Muscle of leg (tissue), 3 donors: ENCODE measurements at regions not wholly inside any gene's neighbourhood (a gene's known extent, or its start where the extent isn't known, plus 50 kb on each side); places are given as distances from the start of the nearest gene placed in this dataset.

Source experiments
- DNase-seq: peaks from one replicate; pipeline ENCODE4 v3.0.0; 2013
- H3K27ac ChIP-seq: one replicate; pipeline ENCODE4 v1.5.1; 2013; ENCODE audit warnings: mild to moderate bottlenecking, low read length, control low read depth
- H3K27me3 ChIP-seq: one replicate; pipeline ENCODE4 v1.6.1; 2013; ENCODE audit warnings: low read length; ENCODE audit not compliant: control insufficient read depth, insufficient read depth
- H3K36me3 ChIP-seq: one replicate; pipeline ENCODE4 v1.6.1; 2013; ENCODE audit warnings: low read length; ENCODE audit not compliant: control insufficient read depth, insufficient read depth
- H3K4me1 ChIP-seq: one replicate; pipeline ENCODE4 v1.6.1; 2013; ENCODE audit warnings: low read length; ENCODE audit not compliant: control insufficient read depth, insufficient read depth
- H3K4me3 ChIP-seq: one replicate; pipeline ENCODE4 v1.5.1; 2013; ENCODE audit warnings: low read length, control low read depth
- H3K9me3 ChIP-seq: replicated peaks from 2 replicates; pipeline ENCODE4 v1.6.1; 2013; ENCODE audit warnings: low read depth, low read length; ENCODE audit not compliant: control insufficient read depth
- WGBS: methylation state at CpG from one replicate; pipeline ENCODE4 v1.1.5; 2013; ENCODE audit warnings: missing lambda C conversion rate; ENCODE audit not compliant: insufficient coverage; 5-methylcytosine and 5-hydroxymethylcytosine counted together

DNA sequence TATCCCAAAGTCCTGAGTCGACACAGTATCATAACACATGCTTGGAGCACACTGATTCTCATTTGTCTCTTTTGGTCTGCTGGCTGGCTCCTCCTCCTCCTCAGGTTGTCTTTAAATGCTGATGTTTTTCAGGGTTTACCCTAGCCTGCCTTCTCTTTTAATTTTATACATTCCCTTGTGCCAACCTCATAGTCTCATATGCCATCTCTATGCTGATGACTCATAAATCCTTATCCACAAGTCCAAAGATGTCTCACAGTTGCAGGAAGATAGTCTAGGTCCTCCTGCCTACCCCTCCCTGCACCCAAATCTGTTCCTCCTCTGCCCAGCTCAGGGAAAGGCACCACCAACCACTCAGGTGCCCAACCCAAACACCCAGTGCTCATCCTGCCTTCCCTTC lies 108.3 kb downstream of the SIPA1L2 start:
- no peaks in the 10 kb centered on the region for H3K27me3 ChIP-seq
- no peak overlapping the region for H3K27ac ChIP-seq
- no peaks in the 10 kb centered on the region for H3K9me3 ChIP-seq
- WGBS = 89% methylated on average over 1 of the region's 1 CpG
- no peak for DNase-seq
- no peak overlapping the region for H3K4me3 ChIP-seq
- peaks cover 9% of the 10 kb centered on the region for H3K4me1 ChIP-seq
- no peaks in the 10 kb centered on the region for H3K36me3 ChIP-seq

DNA sequence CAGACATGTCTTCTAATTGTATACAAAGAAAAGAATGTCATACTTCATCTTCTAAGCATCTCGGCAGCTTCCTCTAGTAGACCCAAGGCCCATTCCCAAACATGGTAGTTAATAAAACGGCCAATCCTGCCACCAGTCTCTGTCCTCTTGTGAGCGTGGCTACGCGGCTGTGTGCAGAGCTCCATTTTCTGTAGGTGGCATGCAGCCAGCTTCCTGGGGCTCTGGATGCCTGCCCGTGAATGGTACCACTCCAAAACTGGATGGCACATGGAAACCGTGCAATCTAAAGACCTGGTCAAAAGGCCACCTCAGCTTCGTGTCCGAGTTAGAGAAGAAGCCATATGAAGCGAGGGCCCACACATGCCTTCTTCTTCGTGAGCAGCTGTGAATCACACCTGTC lies 110.7 kb downstream of the SIPA1L2 start:
- Histone ChIP-seq H3K36me3 (peaks cover 10% of the 10 kb centered on the region), H3K9me3 (no peaks in the 10 kb centered on the region), H3K27ac (peak overlapping the region; percentile 43), H3K27me3 (no peaks in the 10 kb centered on the region), H3K4me1 (peaks cover 7% of the 10 kb centered on the region), H3K4me3 (no peak overlapping the region)
- 91% methylated on average over 11 of the region's 11 CpGs for WGBS
- DNase-seq = peak; percentile 24

DNA sequence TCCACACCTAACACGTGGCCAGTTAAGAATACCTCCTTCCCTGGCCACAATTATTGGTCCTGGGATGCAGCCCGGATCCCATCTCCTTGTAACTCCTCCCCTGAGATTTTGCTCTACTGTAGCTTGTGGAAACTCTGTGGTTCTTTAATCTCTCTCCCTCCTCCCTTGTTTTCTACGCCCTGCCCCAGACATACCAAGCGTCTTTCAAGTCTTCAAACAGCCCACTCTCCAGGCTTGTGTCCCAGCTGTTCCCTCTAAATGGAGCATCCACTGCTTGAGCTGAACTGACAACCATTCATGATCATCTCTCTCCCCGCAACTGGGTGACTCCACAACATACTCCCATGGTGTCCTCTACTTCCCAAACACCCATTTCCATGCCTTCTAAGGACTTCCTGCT lies 111.6 kb downstream of the SIPA1L2 start:
- Histone ChIP-seq H3K27me3 (no peaks in the 10 kb centered on the region), H3K27ac (peak overlapping the region; percentile 47), H3K9me3 (no peaks in the 10 kb centered on the region), H3K4me1 (peaks cover 7% of the 10 kb centered on the region), H3K4me3 (no peak overlapping the region), H3K36me3 (peaks cover 14% of the 10 kb centered on the region)
- WGBS = 78% methylated on average over 5 of the region's 5 CpGs
- DNase-seq = peak; percentile 34

DNA sequence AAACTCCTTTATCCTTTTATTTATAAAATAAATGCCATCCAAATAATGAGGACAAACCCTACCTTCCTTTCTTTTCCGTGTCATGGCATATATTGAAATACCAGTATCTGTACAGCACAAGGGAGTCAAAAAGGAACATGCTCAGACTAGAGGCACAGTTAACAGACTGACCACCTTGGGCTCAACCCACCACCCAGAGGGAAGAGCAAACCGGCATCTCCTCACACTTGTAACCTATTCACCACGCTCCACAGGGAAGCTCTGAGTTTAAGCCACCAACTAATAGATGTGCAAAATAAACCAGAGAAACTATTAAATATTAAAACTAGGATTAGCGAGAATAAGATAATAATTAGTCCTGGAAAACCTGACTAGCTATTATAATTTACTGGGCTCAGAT lies 112.7 kb downstream of the SIPA1L2 start:
- no peak overlapping the region for H3K27ac ChIP-seq
- H3K9me3 ChIP-seq = no peaks in the 10 kb centered on the region
- H3K4me1 ChIP-seq = peaks cover 7% of the 10 kb centered on the region
- no CpG with 5 or more reads among the region's 4 CpGs for WGBS
- no peak overlapping the region for H3K4me3 ChIP-seq
- H3K27me3 ChIP-seq = no peaks in the 10 kb centered on the region
- no peak for DNase-seq
- peaks cover 14% of the 10 kb centered on the region for H3K36me3 ChIP-seq

DNA sequence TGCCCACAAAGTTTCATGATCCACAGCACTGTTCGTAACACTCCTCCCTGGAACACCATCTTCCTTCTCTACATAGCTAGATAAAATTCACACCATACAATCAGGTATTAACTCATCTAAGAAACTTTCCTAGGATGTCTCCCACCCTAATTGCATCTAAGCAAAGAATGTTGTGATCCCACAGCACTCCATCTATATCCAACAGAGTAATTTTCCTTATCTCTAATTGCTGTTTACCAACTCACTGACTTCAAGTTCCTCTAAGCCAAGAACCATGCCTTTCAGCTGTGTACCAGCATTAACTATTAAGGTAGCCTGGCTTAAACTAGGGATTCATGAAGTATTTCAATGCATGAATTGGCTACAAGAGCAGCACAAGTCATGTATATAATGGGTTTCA lies 114.2 kb downstream of the SIPA1L2 start:
- no peak for DNase-seq
- Histone ChIP-seq H3K4me3 (no peak overlapping the region), H3K27me3 (no peaks in the 10 kb centered on the region), H3K36me3 (peaks cover 14% of the 10 kb centered on the region), H3K27ac (no peak overlapping the region), H3K4me1 (peaks cover 7% of the 10 kb centered on the region), H3K9me3 (no peaks in the 10 kb centered on the region)
- WGBS = 93% methylated on average over 1 of the region's 1 CpG

GRCh38 chr1:232512712-232513111 lies 117.2 kb downstream of the SIPA1L2 start:
- Histone ChIP-seq H3K27me3 (no peaks in the 10 kb centered on the region), H3K4me3 (no peak overlapping the region), H3K9me3 (no peaks in the 10 kb centered on the region), H3K27ac (no peak overlapping the region), H3K4me1 (peaks cover 9% of the 10 kb centered on the region), H3K36me3 (peaks cover 14% of the 10 kb centered on the region)
- peak; percentile 9 for DNase-seq
- WGBS = 69% methylated on average over 3 of the region's 5 CpGs

GRCh38 chr1:232511172-232511571 lies 118.8 kb downstream of the SIPA1L2 start:
- Histone ChIP-seq H3K4me3 (no peak overlapping the region), H3K36me3 (peaks cover 14% of the 10 kb centered on the region), H3K27me3 (no peaks in the 10 kb centered on the region), H3K4me1 (peaks cover 9% of the 10 kb centered on the region), H3K27ac (no peak overlapping the region), H3K9me3 (no peaks in the 10 kb centered on the region)
- no CpG with 5 or more reads among the region's 1 CpG for WGBS
- DNase-seq = no peak

DNA sequence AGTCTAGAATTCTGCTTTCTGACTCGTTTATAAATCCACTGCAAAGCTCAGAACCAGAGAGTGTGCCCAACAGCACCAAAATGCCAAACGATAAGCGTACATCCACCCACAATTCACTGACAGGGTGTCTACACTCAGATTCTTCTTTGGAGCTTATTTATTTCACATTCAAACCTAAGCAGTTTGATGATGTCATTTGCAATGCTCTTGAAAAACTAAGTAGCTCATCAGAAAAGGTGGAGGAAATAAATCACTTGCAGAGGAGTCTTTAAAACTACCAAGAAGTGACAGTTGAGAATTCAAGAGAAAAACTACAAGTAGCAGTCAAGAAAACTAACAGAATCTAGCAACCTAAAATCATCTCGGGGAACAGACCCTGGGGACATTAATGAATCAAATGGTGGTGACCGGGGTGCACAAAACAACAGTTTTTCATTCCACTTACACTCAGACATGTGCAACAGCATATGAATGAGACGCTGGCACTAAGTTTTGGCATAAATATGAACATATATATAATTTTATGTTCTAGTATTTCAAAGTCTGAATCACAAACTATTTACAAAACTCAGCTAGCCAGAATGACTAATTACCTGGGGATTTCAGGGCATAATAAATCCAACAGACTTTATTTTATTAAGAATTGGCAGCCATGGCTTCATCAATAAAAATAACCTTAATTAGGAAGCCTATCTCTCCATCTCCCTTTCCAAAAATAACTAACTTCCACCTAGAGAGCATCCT lies 119.4 kb downstream of the SIPA1L2 start:
- peaks cover 9% of the 10 kb centered on the region for H3K4me1 ChIP-seq
- 67% methylated on average over 1 of the region's 6 CpGs for WGBS

GRCh38 chr1:232509570-232509969 lies 120.4 kb downstream of the SIPA1L2 start:
- Histone ChIP-seq H3K27me3 (no peaks in the 10 kb centered on the region), H3K4me1 (peaks cover 9% of the 10 kb centered on the region), H3K27ac (no peak overlapping the region), H3K4me3 (no peak overlapping the region), H3K36me3 (peaks cover 9% of the 10 kb centered on the region), H3K9me3 (no peaks in the 10 kb centered on the region)
- DNase-seq = peak; percentile 59
- WGBS = 21% methylated on average over 6 of the region's 7 CpGs

More for the DNA sequence above, 119.4 kb downstream of the SIPA1L2 start:
- H3K9me3 ChIP-seq = no peaks in the 10 kb centered on the region
- H3K27ac ChIP-seq = no peak overlapping the region
- no peak overlapping the region for H3K4me3 ChIP-seq
- no peak for DNase-seq
- peaks cover 14% of the 10 kb centered on the region for H3K36me3 ChIP-seq
- H3K27me3 ChIP-seq = no peaks in the 10 kb centered on the region

DNA sequence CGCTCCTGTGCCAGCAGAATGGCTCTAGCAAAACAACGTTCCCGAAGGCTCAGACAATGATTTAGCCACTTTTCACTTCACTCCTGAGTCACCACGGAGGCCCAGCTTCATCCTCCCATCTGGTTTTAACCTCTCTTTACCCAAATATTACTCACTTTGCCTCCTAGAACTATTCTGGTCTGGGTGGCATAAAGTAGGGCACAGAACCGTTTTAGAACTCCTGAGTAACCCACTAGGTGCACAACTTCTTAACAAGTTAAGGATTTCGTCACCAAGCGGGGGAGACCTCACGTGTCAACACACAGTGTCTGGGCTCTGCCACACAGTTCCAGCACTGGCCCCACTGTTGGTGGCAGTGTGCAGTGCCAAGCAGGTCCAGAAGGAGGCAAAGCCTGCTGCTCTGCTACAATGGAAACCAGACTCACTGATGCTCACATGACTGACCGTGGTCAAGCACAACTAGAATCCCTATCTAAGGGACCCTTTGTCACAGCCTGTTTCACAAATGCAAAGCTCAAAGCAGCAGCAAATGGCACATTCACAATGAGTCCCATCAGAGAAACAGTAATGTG lies 121.7 kb downstream of the SIPA1L2 start:
- Histone ChIP-seq H3K27ac (no peak overlapping the region), H3K4me1 (peaks cover 9% of the 10 kb centered on the region)

More for the DNA sequence above, 121.7 kb downstream of the SIPA1L2 start:
- 69% methylated on average over 9 of the region's 9 CpGs for WGBS
- Histone ChIP-seq H3K9me3 (no peaks in the 10 kb centered on the region), H3K27me3 (no peaks in the 10 kb centered on the region), H3K4me3 (no peak overlapping the region), H3K36me3 (no peaks in the 10 kb centered on the region)
- no peak for DNase-seq
